ENCODE measurements at regions not wholly inside any gene's neighbourhood (a gene's known extent, or its start where the extent isn't known, plus 50 kb on each side); places are given as distances from the start of the nearest gene placed in this dataset.
"Not testable (repeated sequence)": the region's sequence is repeated elsewhere in the genome, so short reads cannot be mapped to it uniquely, and the experiment has no call there.

GRCh38 chr4:159748834-159749444, 646.1 kb downstream of the RAPGEF2 start:
- no peak for DNase-seq

GRCh38 chr4:159757499-159757898, 654.6 kb downstream of the RAPGEF2 start:
- no peak for DNase-seq

GRCh38 chr4:159758061-159758460, 655.2 kb downstream of the RAPGEF2 start:
- DNase-seq: no peak

GRCh38 chr4:159762672-159763071, 659.8 kb downstream of the RAPGEF2 start:
- no peak for DNase-seq

- DNase-seq: no peak
Measured at GRCh38 chr4:159764343-159764952, 661.6 kb downstream of the RAPGEF2 start.

- no peak for DNase-seq
Measured at GRCh38 chr4:159765382-159765781, 662.5 kb downstream of the RAPGEF2 start.

GRCh38 chr4:159766241-159766640, 663.4 kb downstream of the RAPGEF2 start:
- DNase-seq: no peak

DNA sequence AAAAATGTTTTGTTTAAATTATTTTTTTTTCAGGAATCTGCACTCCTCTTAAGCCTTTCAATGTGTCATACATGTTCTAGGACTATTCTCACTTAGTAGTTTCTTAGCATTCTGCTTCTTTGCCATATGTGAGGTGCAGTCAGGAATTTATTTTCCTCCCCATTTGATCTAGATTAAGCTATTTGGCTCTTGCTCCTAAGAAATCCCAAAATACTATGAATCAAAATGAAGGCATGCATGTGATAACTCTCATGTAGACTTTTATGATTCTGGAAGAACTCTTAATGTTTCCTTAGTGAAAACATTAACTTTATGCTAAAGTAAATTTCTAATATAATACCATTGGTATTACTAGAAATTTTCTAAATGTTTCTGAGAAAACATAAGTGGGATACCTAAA, 664.5 kb downstream of the RAPGEF2 start:
- DNase-seq: no peak

DNA sequence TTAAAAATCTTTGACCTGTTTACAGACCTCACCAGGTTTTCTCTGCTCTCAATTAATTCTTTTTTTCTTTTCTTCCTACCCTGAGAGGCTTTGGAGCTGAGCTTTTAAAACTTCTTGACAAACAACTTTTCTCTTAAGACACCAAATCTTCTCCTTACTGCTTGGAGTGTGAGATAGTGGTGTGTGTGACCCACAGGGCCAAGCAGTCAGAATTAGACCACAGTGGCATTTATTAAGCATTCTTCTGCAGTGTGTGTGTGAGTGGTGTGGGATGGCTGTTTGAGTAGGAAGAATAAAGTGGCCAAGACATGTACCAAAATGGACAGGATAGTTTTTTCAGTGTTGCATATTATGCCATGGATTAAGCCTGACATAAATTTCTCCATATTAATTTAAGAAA, 665.1 kb downstream of the RAPGEF2 start:
- no peak for DNase-seq

GRCh38 chr4:159770401-159770800, 667.5 kb downstream of the RAPGEF2 start:
- no peak for DNase-seq

- no peak for DNase-seq
Measured at GRCh38 chr4:159770969-159771368, 668.1 kb downstream of the RAPGEF2 start.

GRCh38 chr4:159776961-159777360, 674.1 kb downstream of the RAPGEF2 start:
- DNase-seq: no peak

- DNase-seq: no peak
Measured at GRCh38 chr4:159777689-159778088, 674.8 kb downstream of the RAPGEF2 start.

- DNase-seq: no peak
Measured at GRCh38 chr4:159778298-159778697, 675.4 kb downstream of the RAPGEF2 start.

- DNase-seq: no peak
Measured at GRCh38 chr4:159779716-159780115, 676.8 kb downstream of the RAPGEF2 start.

DNA sequence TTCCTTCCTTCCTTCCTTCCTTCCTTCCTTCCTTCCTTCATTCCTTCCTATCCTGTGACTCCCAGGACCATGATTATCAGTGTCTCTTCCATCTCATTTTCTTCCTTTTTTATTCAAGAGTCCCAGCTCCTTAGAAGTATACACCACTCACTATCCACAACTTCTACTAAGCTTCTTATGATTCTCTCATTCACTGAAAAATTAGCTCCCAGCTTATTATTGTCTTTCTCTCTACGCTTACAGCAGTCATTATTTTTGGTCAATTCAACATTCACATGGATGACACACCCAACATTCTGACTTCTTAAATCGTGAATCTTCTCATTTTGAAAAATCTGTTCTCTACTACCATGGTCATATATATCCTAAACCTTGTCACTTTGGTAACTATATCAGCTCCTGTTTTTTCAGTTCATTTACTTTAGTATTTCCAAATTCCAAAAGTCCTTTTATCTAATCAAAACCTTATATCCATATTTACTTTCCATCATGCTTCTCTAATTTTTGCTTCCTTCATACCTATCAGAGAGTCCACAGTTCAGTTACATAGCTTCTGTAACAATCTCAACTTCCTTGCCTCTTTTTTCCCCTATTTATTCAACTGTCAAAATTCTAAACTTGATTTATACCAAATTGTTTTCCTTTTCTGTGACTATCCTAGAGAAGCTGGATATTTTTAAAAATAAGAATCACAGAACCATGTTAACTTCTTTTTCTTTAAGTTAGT, 677.5 kb downstream of the RAPGEF2 start:
- DNase-seq: no peak

GRCh38 chr4:159787901-159788300, 685.0 kb downstream of the RAPGEF2 start:
- DNase-seq: no peak

DNA sequence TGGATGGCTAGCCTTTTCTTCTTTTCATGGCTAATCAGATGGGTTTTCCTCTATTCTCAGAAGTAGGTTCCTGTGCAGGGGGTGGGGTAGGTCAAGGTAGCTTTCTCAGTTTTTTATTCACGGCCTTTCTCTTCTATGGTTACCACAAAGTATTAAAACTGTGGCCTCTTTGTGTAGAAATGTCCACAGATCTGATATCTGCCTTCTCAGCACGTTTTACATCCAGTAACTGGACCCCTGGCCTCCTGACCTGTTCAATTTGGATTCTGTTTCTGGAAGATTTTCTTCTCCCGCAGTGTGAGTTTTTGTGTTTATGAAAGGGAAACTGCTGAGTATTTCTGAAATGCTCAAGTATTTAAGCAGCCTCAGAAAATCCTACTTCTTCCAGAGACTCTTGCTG, 688.5 kb downstream of the RAPGEF2 start:
- DNase-seq: no peak

GRCh38 chr4:159804592-159804991, 701.7 kb downstream of the RAPGEF2 start:
- not testable (repeated sequence) for DNase-seq

- DNase-seq: no peak
Measured at GRCh38 chr4:159823743-159824142, 720.9 kb downstream of the RAPGEF2 start.

GRCh38 chr4:159828687-159829086, 725.8 kb downstream of the RAPGEF2 start:
- DNase-seq: no peak

GRCh38 chr4:159829184-159829583, 726.3 kb downstream of the RAPGEF2 start:
- no peak for DNase-seq

GRCh38 chr4:159837071-159837470, 734.2 kb downstream of the RAPGEF2 start:
- no peak for DNase-seq

- DNase-seq: no peak
Measured at GRCh38 chr4:159855731-159856130, 752.9 kb downstream of the RAPGEF2 start.
